Neutrophil (primary cell): ENCODE measurements at regions not wholly inside any gene's neighbourhood (a gene's known extent, or its start where the extent isn't known, plus 50 kb on each side); places are given as distances from the start of the nearest gene placed in this dataset.

Experiments
- H3K27ac ChIP-seq: fragments of 200-600 bp; sonication (generic); 2 replicates; pipeline ENCODE4 v1.5.1; 2016; ENCODE audit warnings: mild to moderate bottlenecking, moderate library complexity
- H3K27me3 ChIP-seq: fragments of 200-600 bp; sonication (generic); 2 replicates; pipeline ENCODE4 v1.6.0; 2016; ENCODE audit warnings: mild to moderate bottlenecking
- H3K36me3 ChIP-seq: fragments of 200-600 bp; sonication (generic); 2 replicates; pipeline ENCODE4 v1.5.1; 2017
- H3K4me1 ChIP-seq, 2 experiments: fragments of 200-600 bp in 1 of 2; sonication (generic) in 1 of 2; 1 replicate in 1 of 2; 2 replicates in 1 of 2; pipeline versions ENCODE4 v1.5.1 to v1.6.1; 2013 to 2016; ENCODE audit warnings: low read depth in 1 of 2, low read length in 1 of 2, mild to moderate bottlenecking in 1 of 2, moderate library complexity in 1 of 2; ENCODE audit not compliant: control insufficient read depth in 1 of 2, insufficient read depth in 1 of 2
- H3K4me3 ChIP-seq, 2 experiments: fragments of 200-600 bp in 1 of 2; sonication (generic) in 1 of 2; 1 replicate in 1 of 2; 2 replicates in 1 of 2; pipeline ENCODE4 v1.5.1; 2013 to 2016; ENCODE audit warnings: low read depth in 1 of 2, low read length in 1 of 2, mild to moderate bottlenecking in 1 of 2, moderate library complexity in 1 of 2
- H3K9me3 ChIP-seq: fragments of 200-600 bp; sonication (generic); 2 replicates; pipeline ENCODE4 v1.5.1; 2016
- CTCF ChIP-seq: fragments of 200-600 bp; sonication (generic); IDR thresholded peaks from 2 replicates; pipeline ENCODE4 v1.5.1; 2016; ENCODE audit warnings: antibody characterized with exemption

- H3K4me3 ChIP-seq = no peak overlapping the region
- peaks cover 37% of the 10 kb centered on the region for H3K27me3 ChIP-seq
- H3K4me1 ChIP-seq = no peaks in the 10 kb centered on the region
- H3K27ac ChIP-seq = no peak overlapping the region
- no peaks in the 10 kb centered on the region for H3K36me3 ChIP-seq
- no peaks in the 10 kb centered on the region for H3K9me3 ChIP-seq
- TF ChIP-seq CTCF = no peak
Observed at GRCh38 chr2:71833855-71834560, 313.7 kb downstream of the CYP26B1 start.

- Histone ChIP-seq H3K27me3 (peaks cover 32% of the 10 kb centered on the region), H3K27ac (no peak overlapping the region), H3K4me3 (no peak overlapping the region), H3K4me1 (no peaks in the 10 kb centered on the region), H3K9me3 (no peaks in the 10 kb centered on the region), H3K36me3 (no peaks in the 10 kb centered on the region)
- TF ChIP-seq CTCF = no peak
Observed at GRCh38 chr2:71833272-71833671, 314.4 kb downstream of the CYP26B1 start.

GRCh38 chr2:71832844-71833243, 314.8 kb downstream of the CYP26B1 start:
- TF ChIP-seq CTCF = no peak
- H3K27me3 ChIP-seq = peaks cover 28% of the 10 kb centered on the region
- H3K36me3 ChIP-seq = no peaks in the 10 kb centered on the region
- no peaks in the 10 kb centered on the region for H3K9me3 ChIP-seq
- H3K4me1 ChIP-seq = no peaks in the 10 kb centered on the region
- H3K27ac ChIP-seq = no peak overlapping the region
- no peak overlapping the region for H3K4me3 ChIP-seq

- Histone ChIP-seq H3K27ac (no peak overlapping the region), H3K4me3 (no peak overlapping the region), H3K36me3 (no peaks in the 10 kb centered on the region), H3K4me1 (no peaks in the 10 kb centered on the region), H3K27me3 (peaks cover 28% of the 10 kb centered on the region), H3K9me3 (no peaks in the 10 kb centered on the region)
- TF ChIP-seq CTCF = no peak
Observed at GRCh38 chr2:71832388-71832787, 315.3 kb downstream of the CYP26B1 start.

- no peak for TF ChIP-seq CTCF
- Histone ChIP-seq H3K27me3 (peaks cover 38% of the 10 kb centered on the region), H3K4me1 (no peaks in the 10 kb centered on the region), H3K9me3 (no peaks in the 10 kb centered on the region), H3K27ac (no peak overlapping the region), H3K36me3 (no peaks in the 10 kb centered on the region), H3K4me3 (no peak overlapping the region)
Observed at GRCh38 chr2:71831193-71831577, 316.5 kb downstream of the CYP26B1 start.
